ENCODE measurements at regions not wholly inside any gene's neighbourhood (a gene's known extent, or its start where the extent isn't known, plus 50 kb on each side); places are given as distances from the start of the nearest gene placed in this dataset.

DNA sequence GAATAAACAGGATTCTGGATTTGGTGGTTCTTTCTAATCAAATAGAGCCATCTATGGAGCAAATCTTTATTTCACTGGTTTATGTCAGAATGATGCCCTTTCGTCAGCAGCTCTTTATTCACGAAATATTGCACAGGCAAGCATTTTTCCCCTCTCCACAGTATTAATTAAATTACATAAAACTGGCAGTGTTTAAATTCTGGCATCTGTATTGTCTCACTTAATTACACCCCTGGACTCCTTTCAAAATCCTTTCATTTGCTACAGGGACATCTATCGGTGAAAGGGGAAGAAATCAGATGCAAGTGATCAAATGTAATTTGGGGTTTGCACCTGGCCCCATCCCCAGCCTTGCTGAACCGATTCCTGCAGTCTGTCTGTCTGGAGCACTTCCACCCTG lies 801.9 kb downstream of the QKI start:
- Histone ChIP-seq H3K27me3 (replicated peaks) (no peaks in the 10 kb centered on the region), H3K36me3 (replicated peaks) (no peaks in the 10 kb centered on the region), H3K27ac (no peak overlapping the region), H3K4me3 (ENCODE audit: low read depth, low read length) (no peak overlapping the region)
- DNase-seq = no peak
- TF ChIP-seq, protein P1, sequence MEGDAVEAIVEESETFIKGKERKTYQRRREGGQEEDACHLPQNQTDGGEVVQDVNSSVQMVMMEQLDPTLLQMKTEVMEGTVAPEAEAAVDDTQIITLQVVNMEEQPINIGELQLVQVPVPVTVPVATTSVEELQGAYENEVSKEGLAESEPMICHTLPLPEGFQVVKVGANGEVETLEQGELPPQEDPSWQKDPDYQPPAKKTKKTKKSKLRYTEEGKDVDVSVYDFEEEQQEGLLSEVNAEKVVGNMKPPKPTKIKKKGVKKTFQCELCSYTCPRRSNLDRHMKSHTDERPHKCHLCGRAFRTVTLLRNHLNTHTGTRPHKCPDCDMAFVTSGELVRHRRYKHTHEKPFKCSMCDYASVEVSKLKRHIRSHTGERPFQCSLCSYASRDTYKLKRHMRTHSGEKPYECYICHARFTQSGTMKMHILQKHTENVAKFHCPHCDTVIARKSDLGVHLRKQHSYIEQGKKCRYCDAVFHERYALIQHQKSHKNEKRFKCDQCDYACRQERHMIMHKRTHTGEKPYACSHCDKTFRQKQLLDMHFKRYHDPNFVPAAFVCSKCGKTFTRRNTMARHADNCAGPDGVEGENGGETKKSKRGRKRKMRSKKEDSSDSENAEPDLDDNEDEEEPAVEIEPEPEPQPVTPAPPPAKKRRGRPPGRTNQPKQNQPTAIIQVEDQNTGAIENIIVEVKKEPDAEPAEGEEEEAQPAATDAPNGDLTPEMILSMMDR (IDR thresholded peaks at IDR 0.05; ENCODE audit: low read depth, low read length, missing control alignments) = no peak
- in situ Hi-C loops (cut with HindIII; ENCODE audit: low pct_ligation_motif_present, low sequenced_read_pairs) = no loop called here

GRCh38 chr6:164214066-164214465 lies 799.5 kb downstream of the QKI start:
- Histone ChIP-seq H3K36me3 (replicated peaks) (no peaks in the 10 kb centered on the region), H3K27me3 (replicated peaks) (no peaks in the 10 kb centered on the region), H3K27ac (no peak overlapping the region), H3K4me3 (ENCODE audit: low read depth, low read length) (no peak overlapping the region)
- DNase-seq = no peak
- in situ Hi-C loops (cut with HindIII; ENCODE audit: low pct_ligation_motif_present, low sequenced_read_pairs) = no loop called here
- TF ChIP-seq, protein P1 (IDR thresholded peaks at IDR 0.05; ENCODE audit: low read depth, low read length, missing control alignments) = no peak

DNA sequence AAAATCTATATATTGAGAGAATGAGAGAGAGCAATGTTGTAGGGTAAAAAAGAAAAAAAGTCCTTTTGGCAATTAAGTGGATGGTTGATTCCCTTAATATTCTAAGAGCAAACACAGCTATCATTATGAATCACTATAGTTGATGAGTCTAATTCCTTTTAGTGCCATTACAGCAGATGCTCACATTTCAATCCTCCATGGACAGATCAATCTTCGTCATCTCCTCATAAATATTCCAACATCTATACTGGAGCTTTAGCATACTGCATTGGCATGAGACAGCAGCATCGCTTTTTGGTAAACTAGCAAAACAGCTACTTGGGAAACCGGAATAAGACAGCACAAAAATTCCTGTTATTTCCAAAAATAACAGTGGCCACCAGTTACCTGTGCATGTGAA lies 796.7 kb downstream of the QKI start:
- Histone ChIP-seq H3K27ac (no peak overlapping the region), H3K36me3 (replicated peaks) (no peaks in the 10 kb centered on the region), H3K4me3 (ENCODE audit: low read depth, low read length) (no peak overlapping the region), H3K27me3 (replicated peaks) (no peaks in the 10 kb centered on the region)
- DNase-seq = no peak
- in situ Hi-C loops (cut with HindIII; ENCODE audit: low pct_ligation_motif_present, low sequenced_read_pairs) = no loop called here
- TF ChIP-seq, protein P1 (IDR thresholded peaks at IDR 0.05; ENCODE audit: low read depth, low read length, missing control alignments) = no peak

- Histone ChIP-seq H3K27me3 (replicated peaks) (no peaks in the 10 kb centered on the region), H3K36me3 (replicated peaks) (no peaks in the 10 kb centered on the region), H3K4me3 (ENCODE audit: low read depth, low read length) (no peak overlapping the region), H3K27ac (no peak overlapping the region)
- DNase-seq = no peak
- TF ChIP-seq, protein P1 (IDR thresholded peaks at IDR 0.05; ENCODE audit: low read depth, low read length, missing control alignments) = no peak
- in situ Hi-C loops (cut with HindIII; ENCODE audit: low pct_ligation_motif_present, low sequenced_read_pairs) = no loop called here
These were observed 796.3 kb downstream of the QKI start for GRCh38 chr6:164210783-164211182.

DNA sequence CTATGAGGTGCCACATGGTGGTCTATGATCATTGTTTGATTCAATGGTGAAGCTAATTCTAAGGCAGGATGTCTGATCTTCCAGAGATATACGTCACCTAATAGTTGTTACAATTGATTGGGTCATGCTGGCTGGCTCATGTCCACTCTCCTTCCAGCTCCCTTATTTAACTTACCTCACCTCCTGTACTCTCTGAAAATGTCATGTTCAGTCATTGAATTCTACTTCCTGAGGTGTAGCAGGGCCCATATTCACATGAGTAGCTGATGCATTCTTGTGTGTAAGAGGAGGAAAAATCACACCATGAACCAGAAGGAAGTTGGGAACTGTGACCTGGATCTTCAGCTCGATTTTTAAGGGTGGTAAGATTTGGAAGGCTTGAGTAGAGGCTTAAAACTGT lies 795.8 kb downstream of the QKI start:
- TF ChIP-seq, protein P1 (IDR thresholded peaks at IDR 0.05; ENCODE audit: low read depth, low read length, missing control alignments) = no peak
- H3K27me3 ChIP-seq (replicated peaks) = no peaks in the 10 kb centered on the region
- no peaks in the 10 kb centered on the region for H3K36me3 ChIP-seq (replicated peaks)
- no peak for DNase-seq
- in situ Hi-C loops (cut with HindIII; ENCODE audit: low pct_ligation_motif_present, low sequenced_read_pairs) = no loop called here
- H3K27ac ChIP-seq = no peak overlapping the region
- no peak overlapping the region for H3K4me3 ChIP-seq (ENCODE audit: low read depth, low read length)

- H3K4me3 ChIP-seq (ENCODE audit: low read depth, low read length) = no peak overlapping the region
- H3K27ac ChIP-seq = no peak overlapping the region
- in situ Hi-C loops (cut with HindIII; ENCODE audit: low pct_ligation_motif_present, low sequenced_read_pairs) = no loop called here
- TF ChIP-seq, protein P1 (IDR thresholded peaks at IDR 0.05; ENCODE audit: low read depth, low read length, missing control alignments) = no peak
- H3K27me3 ChIP-seq (replicated peaks) = no peaks in the 10 kb centered on the region
- no peak for DNase-seq
- no peaks in the 10 kb centered on the region for H3K36me3 ChIP-seq (replicated peaks)
These were observed 793.9 kb downstream of the QKI start for GRCh38 chr6:164208371-164208770.

Data from brain microvascular endothelial cell (primary cell).